Activated naive CD4-positive, alpha-beta T cell treated with anti-CD3 and anti-CD28 coated beads, Interleukin-2, amount 50 U/mL, for 72 hours (primary cell): ENCODE measurements at regions not wholly inside any gene's neighbourhood (a gene's known extent, or its start where the extent isn't known, plus 50 kb on each side); places are given as distances from the start of the nearest gene placed in this dataset.

Source experiments
- ATAC-seq, 2 donors: fragments of 150-1000 bp; cut with Tn5 transposase; 2 replicates each; pipeline ENCODE4 v1.10.0; 2021; ENCODE audit warnings: mild to moderate bottlenecking in 2 of 2, moderate library complexity in 2 of 2
- DNase-seq, 2 donors: peaks; one replicate each; pipeline ENCODE4 v3.0.0; 2021 to 2022; ENCODE audit warnings: low spot score in 2 of 2
- H3K27ac Mint-ChIP-seq, 2 donors: one replicate each; pipeline ENCODE4 v1.8.0; 2022; ENCODE audit warnings: mild to moderate bottlenecking in 2 of 2, mixed read lengths in 2 of 2
- H3K36me3 Mint-ChIP-seq, 2 donors: one replicate each; pipeline ENCODE4 v1.8.0; 2022; ENCODE audit warnings: mixed read lengths in 2 of 2
- H3K9me3 Mint-ChIP-seq, 2 donors: one replicate each; pipeline ENCODE4 v1.8.0; 2022; ENCODE audit warnings: mixed read lengths in 2 of 2

GRCh38 chr3:180351601-180352000, 250.4 kb upstream of the TTC14 start:
- Mint-ChIP-seq H3K27ac (no peak overlapping the region), H3K9me3 (peaks cover 4 to 8% of the 10 kb centered on the region in 2 donors), H3K36me3 (no peaks in the 10 kb centered on the region)
- ATAC-seq (no peak), DNase-seq (no peak)

GRCh38 chr3:180352261-180352660, 249.7 kb upstream of the TTC14 start:
- no peak for DNase-seq
- Mint-ChIP-seq H3K27ac (no peak overlapping the region), H3K9me3 (peaks cover 4 to 9% of the 10 kb centered on the region in 2 donors), H3K36me3 (peaks cover 0 to 2% of the 10 kb centered on the region in 2 donors)
- ATAC-seq, result no peak

- peaks cover 0 to 6% of the 10 kb centered on the region in 2 donors for H3K36me3 Mint-ChIP-seq
- no peak overlapping the region for H3K27ac Mint-ChIP-seq
- DNase-seq (no peak), ATAC-seq (no peak)
- peaks cover 0 to 12% of the 10 kb centered on the region in 2 donors for H3K9me3 Mint-ChIP-seq
Measured at GRCh38 chr3:180354214-180354613, 247.7 kb upstream of the TTC14 start.

GRCh38 chr3:180358179-180358578, 243.8 kb upstream of the TTC14 start:
- Mint-ChIP-seq H3K36me3 (peaks cover 0 to 6% of the 10 kb centered on the region in 2 donors), H3K27ac (no peak overlapping the region)
- DNase-seq, result no peak

GRCh38 chr3:180359061-180359952, 242.7 kb upstream of the TTC14 start:
- ATAC-seq (no peak), DNase-seq (no peak)
- Mint-ChIP-seq H3K9me3 (peaks cover 5 to 8% of the 10 kb centered on the region in 2 donors), H3K27ac (no peak overlapping the region), H3K36me3 (peaks cover 0 to 6% of the 10 kb centered on the region in 2 donors)

More at GRCh38 chr3:180358179-180358578, 243.8 kb upstream of the TTC14 start:
- ATAC-seq, result no peak
- H3K9me3 Mint-ChIP-seq, result peaks cover 5 to 11% of the 10 kb centered on the region in 2 donors

GRCh38 chr3:180359953-180360279, 242.0 kb upstream of the TTC14 start:
- Mint-ChIP-seq H3K36me3 (peaks cover 0 to 6% of the 10 kb centered on the region in 2 donors), H3K9me3 (peaks cover 5 to 8% of the 10 kb centered on the region in 2 donors)

GRCh38 chr3:180362081-180362480, 239.9 kb upstream of the TTC14 start:
- peaks cover 12 to 14% of the 10 kb centered on the region in 2 donors for H3K9me3 Mint-ChIP-seq
- H3K36me3 Mint-ChIP-seq, result peaks cover 0 to 9% of the 10 kb centered on the region in 2 donors
- no peak overlapping the region for H3K27ac Mint-ChIP-seq
- no peak for DNase-seq
- no peak for ATAC-seq

More at GRCh38 chr3:180359953-180360279, 242.0 kb upstream of the TTC14 start:
- DNase-seq (no peak), ATAC-seq (no peak)
- H3K27ac Mint-ChIP-seq, result no peak overlapping the region

- H3K36me3 Mint-ChIP-seq, result no peaks in the 10 kb centered on the region
- peaks cover 10 to 16% of the 10 kb centered on the region in 2 donors for H3K9me3 Mint-ChIP-seq
- no peak overlapping the region for H3K27ac Mint-ChIP-seq
- ATAC-seq (no peak), DNase-seq (no peak)
Measured at GRCh38 chr3:180375831-180376230, 226.1 kb upstream of the TTC14 start.

GRCh38 chr3:180378496-180378895, 223.5 kb upstream of the TTC14 start:
- DNase-seq (no peak), ATAC-seq (no peak)
- H3K9me3 Mint-ChIP-seq, result peaks cover 5 to 7% of the 10 kb centered on the region in 2 donors
- no peaks in the 10 kb centered on the region for H3K36me3 Mint-ChIP-seq
- no peak overlapping the region for H3K27ac Mint-ChIP-seq

- peaks cover 0 to 3% of the 10 kb centered on the region in 2 donors for H3K9me3 Mint-ChIP-seq
- ATAC-seq (no peak), DNase-seq (no peak)
- peak overlapping the region in 1 of 2 donors; percentile 25 for H3K27ac Mint-ChIP-seq
- H3K36me3 Mint-ChIP-seq, result no peaks in the 10 kb centered on the region
Measured at GRCh38 chr3:180382638-180383180, 219.3 kb upstream of the TTC14 start.

GRCh38 chr3:180383332-180384020, 218.5 kb upstream of the TTC14 start:
- DNase-seq (no peak), ATAC-seq (no peak)
- Mint-ChIP-seq H3K36me3 (no peaks in the 10 kb centered on the region), H3K27ac (no peak overlapping the region), H3K9me3 (peaks cover 0 to 6% of the 10 kb centered on the region in 2 donors)

- DNase-seq (no peak), ATAC-seq (no peak)
- Mint-ChIP-seq H3K27ac (no peak overlapping the region), H3K36me3 (no peaks in the 10 kb centered on the region), H3K9me3 (peaks cover 0 to 6% of the 10 kb centered on the region in 2 donors)
Measured at GRCh38 chr3:180390313-180390712, 211.7 kb upstream of the TTC14 start.

GRCh38 chr3:180391001-180391400, 211.0 kb upstream of the TTC14 start:
- peaks cover 0 to 6% of the 10 kb centered on the region in 2 donors for H3K9me3 Mint-ChIP-seq
- DNase-seq, result no peak
- no peak for ATAC-seq

GRCh38 chr3:180401226-180401625, 200.7 kb upstream of the TTC14 start:
- ATAC-seq, result no peak
- Mint-ChIP-seq H3K27ac (no peak overlapping the region), H3K9me3 (no peaks in the 10 kb centered on the region), H3K36me3 (no peaks in the 10 kb centered on the region)
- DNase-seq, result no peak

More at GRCh38 chr3:180391001-180391400, 211.0 kb upstream of the TTC14 start:
- H3K36me3 Mint-ChIP-seq, result no peaks in the 10 kb centered on the region
- H3K27ac Mint-ChIP-seq, result no peak overlapping the region

- Mint-ChIP-seq H3K36me3 (no peaks in the 10 kb centered on the region), H3K27ac (no peak overlapping the region), H3K9me3 (no peaks in the 10 kb centered on the region)
- ATAC-seq (no peak), DNase-seq (no peak)
Measured at GRCh38 chr3:180402471-180403073, 199.4 kb upstream of the TTC14 start.

GRCh38 chr3:180403156-180403555, 198.8 kb upstream of the TTC14 start:
- Mint-ChIP-seq H3K9me3 (no peaks in the 10 kb centered on the region), H3K36me3 (no peaks in the 10 kb centered on the region), H3K27ac (no peak overlapping the region)
- no peak for DNase-seq
- no peak for ATAC-seq

GRCh38 chr3:180408654-180409053, 193.3 kb upstream of the TTC14 start:
- H3K27ac Mint-ChIP-seq, result no peak overlapping the region
- peaks cover 6 to 8% of the 10 kb centered on the region in 2 donors for H3K9me3 Mint-ChIP-seq
- DNase-seq, result no peak
- no peaks in the 10 kb centered on the region for H3K36me3 Mint-ChIP-seq
- no peak for ATAC-seq
